Caco-2 (cell line): ENCODE measurements at regions not wholly inside any gene's neighbourhood (a gene's known extent, or its start where the extent isn't known, plus 50 kb on each side); places are given as distances from the start of the nearest gene placed in this dataset.

Experiments
- BruUV-seq: library from RNA; stranded (reverse); fragments of 400-500 nt; replicated peaks from 2 replicates; lab custom pipeline; 2021; lab: Mats Ljungman, UMichigan
- CTCF ChIA-PET: fragments of 300-600 bp; sonication (Branson Sonifier 250); formaldehyde crosslinking; loops from one replicate; lab custom pipeline; 2022; ENCODE audit warnings: antibody characterized with exemption; lab: Charles Lee
- POLR2A ChIA-PET: fragments of 300-600 bp; sonication (Branson Sonifier 250); formaldehyde crosslinking; loops from one replicate; lab custom pipeline; 2022; ENCODE audit warnings: antibody characterized with exemption; lab: Charles Lee
- DNase-seq, 2 experiments: peaks; one replicate each; pipeline versions ENCODE4 v3.0.0 to v3.0.0-alpha.2; 2020 to 2022
- H3K27me3 ChIP-seq: replicated peaks from 2 replicates; pipeline ENCODE4 v1.6.0; 2011; ENCODE audit warnings: low read length; ENCODE audit not compliant: control insufficient read depth, insufficient read depth
- H3K36me3 ChIP-seq: 2 replicates; pipeline ENCODE4 v1.5.1; 2011; ENCODE audit warnings: low read length; ENCODE audit not compliant: control insufficient read depth, insufficient read depth
- H3K4me1 ChIP-seq: fragments of 250-450 bp; sonication (Bioruptor Pico); 2 replicates; pipeline ENCODE4 v1.5.1; 2020; ENCODE audit warnings: mild to moderate bottlenecking
- H3K4me3 ChIP-seq: 2 replicates; pipeline ENCODE4 v1.5.1; 2011; ENCODE audit warnings: low read depth, mild to moderate bottlenecking, control low read depth, low read length
- H3K9me3 ChIP-seq: fragments of 250-450 bp; sonication (Bioruptor Pico); 2 replicates; pipeline ENCODE4 v1.5.1; 2020; ENCODE audit warnings: mild to moderate bottlenecking, moderate library complexity
- H3K27ac Mint-ChIP-seq: one replicate; pipeline ENCODE4 v1.8.0; 2022; ENCODE audit warnings: mixed read lengths; ENCODE audit not compliant: unreplicated experiment
- H3K27me3 Mint-ChIP-seq: one replicate; pipeline ENCODE4 v1.8.0; 2022; ENCODE audit warnings: mixed read lengths; ENCODE audit not compliant: insufficient read depth, unreplicated experiment
- H3K36me3 Mint-ChIP-seq: one replicate; pipeline ENCODE4 v1.8.0; 2022; ENCODE audit warnings: mild to moderate bottlenecking, mixed read lengths; ENCODE audit not compliant: insufficient read depth, unreplicated experiment
- H3K4me1 Mint-ChIP-seq: one replicate; pipeline ENCODE4 v1.8.0; 2022; ENCODE audit warnings: low read depth, mixed read lengths; ENCODE audit not compliant: unreplicated experiment
- H3K4me3 Mint-ChIP-seq: one replicate; pipeline ENCODE4 v1.8.0; 2022; ENCODE audit warnings: mild to moderate bottlenecking, moderate library complexity, mixed read lengths; ENCODE audit not compliant: unreplicated experiment
- H3K9me3 Mint-ChIP-seq: one replicate; pipeline ENCODE4 v1.8.0; 2022; ENCODE audit warnings: mixed read lengths; ENCODE audit not compliant: unreplicated experiment
- CTCF ChIP-seq, 2 experiments: fragments of 200-600 bp in 1 of 2; IDR thresholded peaks; 1 replicate in 1 of 2; 2 replicates in 1 of 2; pipeline versions ENCODE4 v1.5.1 to v1.8.0; 2011 to 2022; ENCODE audit warnings: antibody characterized with exemption in 1 of 2, control low read depth in 1 of 2, inconsistent platforms in 1 of 2, low read depth in 1 of 2, low read length in 1 of 2, mild to moderate bottlenecking in 1 of 2, moderate library complexity in 1 of 2; ENCODE audit not compliant: insufficient read depth in 1 of 2, severe bottlenecking in 1 of 2, unreplicated experiment in 1 of 2
- intact Hi-C: fragments of 100-400 bp; cut with micrococcal nuclease; formaldehyde crosslinking; loops from one replicate; pipeline ENCODE4 v1.10.0; 2022; ENCODE audit not compliant: unreplicated experiment

GRCh38 chr4:27119239-27119638 is 258.6 kb downstream of the STIM2 start:
- POLR2A ChIA-PET = no interaction called here
- BruUV-seq = no TSS peak
- CTCF ChIA-PET = no interaction called here
- TF ChIP-seq CTCF (IDR thresholded peaks at IDR 0.05; ENCODE audit: insufficient read depth in 1 of 2, low read depth in 1 of 2, low read length in 1 of 2, severe bottlenecking in 1 of 2, unreplicated experiment in 1 of 2) = no peak
- Histone ChIP-seq H3K27me3 (no peaks in the 10 kb centered on the region), H3K4me3 (no peak overlapping the region), H3K9me3 (no peaks in the 10 kb centered on the region), H3K4me1 (peaks cover 6% of the 10 kb centered on the region), H3K36me3 (no peaks in the 10 kb centered on the region)
- intact Hi-C loops = no loop called here
- H3K27ac Mint-ChIP-seq = no peak overlapping the region
- peaks cover 12% of the 10 kb centered on the region for H3K36me3 Mint-ChIP-seq
- H3K4me3 Mint-ChIP-seq = no peak overlapping the region
- DNase-seq = no peak
- peaks cover 10% of the 10 kb centered on the region for H3K9me3 Mint-ChIP-seq
- peaks cover 17% of the 10 kb centered on the region for H3K27me3 Mint-ChIP-seq
- no peaks in the 10 kb centered on the region for H3K4me1 Mint-ChIP-seq

DNA sequence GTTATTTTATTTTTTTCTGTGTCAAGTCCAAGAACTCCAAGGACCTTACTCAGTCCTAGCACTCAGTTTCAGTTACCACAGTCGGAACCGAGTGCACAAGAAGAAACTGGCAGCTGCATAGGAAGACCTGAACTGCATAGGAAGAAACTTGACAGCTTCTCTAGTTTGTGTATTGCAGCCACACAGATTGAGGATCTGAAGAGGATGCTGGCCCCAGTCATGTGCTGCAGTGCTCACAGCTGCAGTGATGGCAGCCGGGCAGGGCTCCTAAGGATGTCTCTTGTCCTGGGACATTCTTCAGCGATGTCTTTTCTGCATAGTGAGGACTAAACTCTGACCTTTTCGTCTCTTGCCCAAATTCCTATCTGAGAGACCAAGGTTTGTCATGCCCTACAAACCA is 261.2 kb downstream of the STIM2 start:
- no peak for TF ChIP-seq CTCF (IDR thresholded peaks at IDR 0.05; ENCODE audit: insufficient read depth in 1 of 2, low read depth in 1 of 2, low read length in 1 of 2, severe bottlenecking in 1 of 2, unreplicated experiment in 1 of 2)
- no peaks in the 10 kb centered on the region for H3K4me1 Mint-ChIP-seq
- Histone ChIP-seq H3K4me3 (no peak overlapping the region), H3K36me3 (no peaks in the 10 kb centered on the region), H3K9me3 (no peaks in the 10 kb centered on the region), H3K4me1 (peaks cover 6% of the 10 kb centered on the region), H3K27me3 (no peaks in the 10 kb centered on the region)
- intact Hi-C loops = no loop called here
- H3K9me3 Mint-ChIP-seq = peaks cover 10% of the 10 kb centered on the region
- BruUV-seq = no TSS peak
- H3K36me3 Mint-ChIP-seq = peaks cover 6% of the 10 kb centered on the region
- no peak overlapping the region for H3K27ac Mint-ChIP-seq
- DNase-seq = no peak
- H3K4me3 Mint-ChIP-seq = no peak overlapping the region
- POLR2A ChIA-PET = no interaction called here
- H3K27me3 Mint-ChIP-seq = peaks cover 7% of the 10 kb centered on the region
- CTCF ChIA-PET = no interaction called here

DNA sequence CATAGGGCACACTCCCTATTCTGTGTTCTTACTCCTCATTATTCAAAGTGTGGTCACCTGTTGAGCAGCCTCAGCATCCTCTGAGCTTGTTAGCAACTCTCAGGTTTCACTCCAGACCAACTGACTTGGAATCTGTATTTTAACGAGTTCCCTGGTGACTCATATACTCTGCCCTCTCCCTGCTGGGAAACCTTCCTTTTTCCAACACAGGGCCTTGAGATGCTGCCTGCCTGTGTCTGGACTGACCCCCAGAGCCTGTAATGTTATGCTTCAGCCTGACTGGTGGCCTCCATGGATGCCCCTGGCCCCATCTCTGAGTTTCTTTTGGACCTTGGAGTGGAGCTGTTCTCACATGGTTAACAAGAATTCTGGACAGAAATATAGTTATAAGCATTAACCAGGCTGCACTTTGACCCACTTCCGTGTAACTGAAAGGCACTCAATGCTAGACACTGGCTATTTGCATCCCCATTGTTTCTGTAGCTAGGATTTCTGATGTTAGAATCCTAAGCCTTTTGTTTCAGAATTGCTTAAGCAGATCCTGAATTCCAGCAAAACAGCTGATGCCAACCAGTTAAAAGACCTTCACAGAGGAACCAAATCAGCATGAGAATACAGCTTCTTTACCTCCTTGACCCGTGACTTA is 262.6 kb downstream of the STIM2 start:
- no peak overlapping the region for H3K4me3 Mint-ChIP-seq
- DNase-seq = no peak

More for the DNA sequence above, 262.6 kb downstream of the STIM2 start:
- H3K27me3 ChIP-seq = no peaks in the 10 kb centered on the region
- no peaks in the 10 kb centered on the region for H3K27me3 Mint-ChIP-seq
- no peak for TF ChIP-seq CTCF (IDR thresholded peaks at IDR 0.05; ENCODE audit: insufficient read depth in 1 of 2, low read depth in 1 of 2, low read length in 1 of 2, severe bottlenecking in 1 of 2, unreplicated experiment in 1 of 2)
- no peaks in the 10 kb centered on the region for H3K9me3 ChIP-seq
- ChIA-PET CTCF (no interaction called here), POLR2A (interaction anchor here (0.5 kb wide), 1 partner anchor 186 kb away, joined by 3 read pairs; no protein-coding TSS in a partner anchor)
- BruUV-seq = no TSS peak
- peaks cover 6% of the 10 kb centered on the region for H3K36me3 Mint-ChIP-seq
- no peaks in the 10 kb centered on the region for H3K9me3 Mint-ChIP-seq
- no peak overlapping the region for H3K27ac Mint-ChIP-seq
- no peaks in the 10 kb centered on the region for H3K36me3 ChIP-seq
- no peak overlapping the region for H3K4me3 ChIP-seq
- H3K4me1 Mint-ChIP-seq = no peaks in the 10 kb centered on the region
- H3K4me1 ChIP-seq = peaks cover 13% of the 10 kb centered on the region
- intact Hi-C loops = no loop called here
